Activated CD8-positive, alpha-beta T cell treated with anti-CD3 and anti-CD28 coated beads for 36 hours (primary cell): ENCODE measurements at regions not wholly inside any gene's neighbourhood (a gene's known extent, or its start where the extent isn't known, plus 50 kb on each side); places are given as distances from the start of the nearest gene placed in this dataset.

Experiments used
- ATAC-seq: fragments of 200-7000 bp; cut with Tn5 transposase; one replicate; pipeline ENCODE4 v1.10.0; 2021; ENCODE audit warnings: mild to moderate bottlenecking, moderate library complexity
- CTCF ChIA-PET: fragments of 350-600 bp; sonication (Branson Sonifier 250); formaldehyde crosslinking; loops from one replicate; lab custom pipeline; 2021; ENCODE audit warnings: antibody characterized with exemption; lab: Charles Lee
- POLR2A ChIA-PET: fragments of 350-600 bp; sonication (Branson Sonifier 250); formaldehyde crosslinking; loops from one replicate; lab custom pipeline; 2021; ENCODE audit warnings: antibody characterized with exemption; lab: Charles Lee
- DNase-seq: peaks from one replicate; pipeline ENCODE4 v3.0.0-alpha.2; 2020
- H3K27ac Mint-ChIP-seq: one replicate; pipeline ENCODE4 v1.8.0; 2021; ENCODE audit warnings: mild to moderate bottlenecking, mixed read lengths
- H3K27me3 Mint-ChIP-seq: one replicate; pipeline ENCODE4 v1.8.0; 2021; ENCODE audit warnings: mixed read lengths
- H3K36me3 Mint-ChIP-seq: one replicate; pipeline ENCODE4 v1.8.0; 2021; ENCODE audit warnings: low read depth, mixed read lengths
- H3K4me1 Mint-ChIP-seq: one replicate; pipeline ENCODE4 v1.8.0; 2021; ENCODE audit warnings: low read depth, mixed read lengths
- H3K4me3 Mint-ChIP-seq: one replicate; pipeline ENCODE4 v1.8.0; 2021; ENCODE audit warnings: mild to moderate bottlenecking, moderate library complexity, mixed read lengths
- H3K9me3 Mint-ChIP-seq: one replicate; pipeline ENCODE4 v1.8.0; 2021; ENCODE audit warnings: mixed read lengths
- intact Hi-C: fragments of 100-400 bp; cut with micrococcal nuclease; formaldehyde crosslinking; loops from one replicate; pipeline ENCODE4 v1.10.0; 2022
- TF ChIP-seq, protein P1 (sequence below): fragments of 200-600 bp; IDR thresholded peaks from one replicate; pipeline ENCODE4 v1.8.0; 2022; ENCODE audit warnings: antibody characterized with exemption, mild to moderate bottlenecking

DNA sequence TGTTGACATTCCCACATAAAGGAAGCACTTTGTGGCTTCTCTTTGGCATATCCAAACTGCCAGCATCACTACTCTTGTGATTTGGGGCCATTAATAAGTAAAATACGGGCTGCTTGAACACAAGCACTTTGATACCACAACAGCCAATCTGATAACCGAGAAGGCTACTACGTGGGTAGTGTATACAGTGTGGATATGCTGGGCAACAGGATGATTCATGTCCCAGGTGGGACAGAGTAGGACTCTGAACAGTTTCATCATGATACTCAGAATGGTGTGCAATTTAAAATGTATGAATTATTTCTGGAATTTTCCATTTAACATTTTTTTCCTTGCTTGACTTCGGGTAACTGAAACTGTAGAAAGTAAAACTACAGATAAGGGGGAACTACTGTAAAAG lies 225.0 kb upstream of the DDHD1 start:
- DNase-seq (no peak), ATAC-seq (no peak)
- Mint-ChIP-seq H3K27me3 (no peaks in the 10 kb centered on the region), H3K36me3 (no peaks in the 10 kb centered on the region), H3K9me3 (no peaks in the 10 kb centered on the region), H3K27ac (no peak overlapping the region), H3K4me3 (no peak overlapping the region), H3K4me1 (peaks cover 16% of the 10 kb centered on the region)
- intact Hi-C loops, result no loop called here
- CTCF ChIA-PET, result no interaction called here
- TF ChIP-seq, protein P1, sequence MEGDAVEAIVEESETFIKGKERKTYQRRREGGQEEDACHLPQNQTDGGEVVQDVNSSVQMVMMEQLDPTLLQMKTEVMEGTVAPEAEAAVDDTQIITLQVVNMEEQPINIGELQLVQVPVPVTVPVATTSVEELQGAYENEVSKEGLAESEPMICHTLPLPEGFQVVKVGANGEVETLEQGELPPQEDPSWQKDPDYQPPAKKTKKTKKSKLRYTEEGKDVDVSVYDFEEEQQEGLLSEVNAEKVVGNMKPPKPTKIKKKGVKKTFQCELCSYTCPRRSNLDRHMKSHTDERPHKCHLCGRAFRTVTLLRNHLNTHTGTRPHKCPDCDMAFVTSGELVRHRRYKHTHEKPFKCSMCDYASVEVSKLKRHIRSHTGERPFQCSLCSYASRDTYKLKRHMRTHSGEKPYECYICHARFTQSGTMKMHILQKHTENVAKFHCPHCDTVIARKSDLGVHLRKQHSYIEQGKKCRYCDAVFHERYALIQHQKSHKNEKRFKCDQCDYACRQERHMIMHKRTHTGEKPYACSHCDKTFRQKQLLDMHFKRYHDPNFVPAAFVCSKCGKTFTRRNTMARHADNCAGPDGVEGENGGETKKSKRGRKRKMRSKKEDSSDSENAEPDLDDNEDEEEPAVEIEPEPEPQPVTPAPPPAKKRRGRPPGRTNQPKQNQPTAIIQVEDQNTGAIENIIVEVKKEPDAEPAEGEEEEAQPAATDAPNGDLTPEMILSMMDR, result no peak
- POLR2A ChIA-PET, result no interaction called here

DNA sequence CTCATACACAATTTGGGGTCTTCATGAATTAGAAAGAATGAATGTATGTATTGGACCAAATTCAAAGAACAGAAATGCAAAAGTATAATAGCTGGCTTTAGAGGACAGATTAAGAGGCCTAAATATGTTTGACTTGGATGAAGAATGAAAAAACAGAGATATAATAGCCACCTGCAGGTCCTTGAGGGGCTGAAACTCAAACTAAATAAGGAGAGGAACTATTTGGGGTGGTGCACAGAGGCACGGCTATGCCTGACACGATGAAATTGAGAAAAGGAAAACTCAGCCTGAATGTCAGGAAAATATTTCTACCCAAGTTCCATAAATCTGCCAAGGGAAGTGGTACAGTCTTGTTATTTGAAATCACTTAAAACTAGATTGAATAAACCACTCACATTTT lies 222.9 kb upstream of the DDHD1 start:
- ChIA-PET POLR2A (no interaction called here), CTCF (no interaction called here)
- H3K27me3 Mint-ChIP-seq, result no peaks in the 10 kb centered on the region
- no peak for DNase-seq
- no peak for ATAC-seq
- no peaks in the 10 kb centered on the region for H3K36me3 Mint-ChIP-seq
- no peaks in the 10 kb centered on the region for H3K9me3 Mint-ChIP-seq
- no peak overlapping the region for H3K4me3 Mint-ChIP-seq
- intact Hi-C loops, result no loop called here
- no peak overlapping the region for H3K27ac Mint-ChIP-seq
- TF ChIP-seq, protein P1, result no peak
- peaks cover 12% of the 10 kb centered on the region for H3K4me1 Mint-ChIP-seq

DNA sequence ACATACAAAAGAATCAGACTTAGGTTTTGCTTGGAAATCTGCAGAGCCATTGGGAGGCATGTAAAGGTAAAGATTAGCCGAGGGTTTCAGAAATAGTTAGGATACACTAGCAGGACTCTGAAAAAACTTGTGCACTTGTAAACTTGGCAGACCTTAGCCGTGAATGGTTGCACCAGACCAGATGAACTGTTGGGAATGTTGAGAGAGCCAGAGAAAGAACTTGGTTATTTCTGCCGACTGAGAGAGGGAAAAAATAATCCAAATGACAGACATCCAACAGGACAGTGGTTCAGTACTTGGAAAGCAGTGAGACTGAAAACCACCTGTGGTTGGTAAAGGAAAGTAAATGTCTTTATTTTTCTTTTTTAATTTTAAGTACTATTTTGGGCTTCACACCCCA lies 222.5 kb upstream of the DDHD1 start:
- Mint-ChIP-seq H3K4me1 (peaks cover 7% of the 10 kb centered on the region), H3K36me3 (no peaks in the 10 kb centered on the region), H3K4me3 (no peak overlapping the region), H3K27ac (no peak overlapping the region), H3K9me3 (no peaks in the 10 kb centered on the region), H3K27me3 (no peaks in the 10 kb centered on the region)
- ATAC-seq, result no peak
- CTCF ChIA-PET, result no interaction called here
- TF ChIP-seq, protein P1, result no peak
- intact Hi-C loops, result no loop called here
- POLR2A ChIA-PET, result no interaction called here
- DNase-seq, result no peak

DNA sequence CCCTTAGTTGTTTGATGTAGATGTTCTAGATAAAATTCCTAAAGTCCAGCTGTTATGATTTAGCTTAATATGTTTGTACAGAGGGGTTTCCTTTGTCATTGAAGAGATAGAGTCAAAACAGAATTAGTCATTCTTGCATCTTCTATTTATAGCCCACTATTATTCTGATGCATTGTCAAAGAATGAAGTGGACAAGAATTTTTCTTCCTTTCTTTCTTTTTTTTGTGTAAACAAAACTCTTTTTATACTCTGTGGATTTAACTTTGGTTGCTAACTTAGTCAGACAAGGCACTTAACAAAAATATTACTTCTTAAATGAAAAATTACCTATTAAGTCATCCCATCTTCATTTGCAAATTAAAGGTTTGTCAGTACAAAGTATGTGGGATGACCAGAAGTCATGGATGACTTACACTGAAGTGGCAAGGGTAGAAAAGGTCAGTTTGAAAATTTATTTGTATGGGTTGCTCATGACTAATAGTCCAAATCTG lies 215.6 kb upstream of the DDHD1 start:
- CTCF ChIA-PET, result no interaction called here
- H3K9me3 Mint-ChIP-seq, result no peaks in the 10 kb centered on the region
- H3K4me1 Mint-ChIP-seq, result no peaks in the 10 kb centered on the region
- POLR2A ChIA-PET, result no interaction called here
- TF ChIP-seq, protein P1, result no peak
- no peaks in the 10 kb centered on the region for H3K36me3 Mint-ChIP-seq
- H3K27me3 Mint-ChIP-seq, result no peaks in the 10 kb centered on the region
- H3K4me3 Mint-ChIP-seq, result no peak overlapping the region
- DNase-seq, result no peak
- no peak for ATAC-seq
- no peak overlapping the region for H3K27ac Mint-ChIP-seq
- intact Hi-C loops, result no loop called here

DNA sequence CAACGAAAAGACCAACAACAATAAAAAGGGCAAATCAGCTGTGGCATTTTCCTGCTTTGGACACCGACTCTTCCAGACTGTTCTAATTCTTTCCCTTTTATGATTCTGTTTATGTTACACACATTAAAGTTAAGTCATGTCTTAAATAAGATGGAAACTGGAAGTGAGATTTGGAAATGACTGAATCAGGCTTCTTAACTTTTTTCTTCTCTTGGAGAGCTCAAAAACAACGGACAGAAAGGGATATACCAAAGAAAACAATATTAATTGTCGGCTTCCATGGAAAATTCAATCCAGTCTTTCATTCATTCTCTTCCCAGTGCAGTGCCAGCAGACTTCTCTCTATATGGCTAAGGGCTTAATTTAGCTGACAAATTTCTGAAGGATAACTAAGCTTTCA lies 214.9 kb upstream of the DDHD1 start:
- ATAC-seq (no peak), DNase-seq (no peak)
- H3K4me3 Mint-ChIP-seq, result no peak overlapping the region
- H3K27me3 Mint-ChIP-seq, result no peaks in the 10 kb centered on the region
- ChIA-PET CTCF (no interaction called here), POLR2A (no interaction called here)
- TF ChIP-seq, protein P1, result no peak
- intact Hi-C loops, result no loop called here
- no peak overlapping the region for H3K27ac Mint-ChIP-seq
- H3K4me1 Mint-ChIP-seq, result no peaks in the 10 kb centered on the region
- H3K9me3 Mint-ChIP-seq, result no peaks in the 10 kb centered on the region
- H3K36me3 Mint-ChIP-seq, result no peaks in the 10 kb centered on the region
